Calu3 (cell line): ENCODE measurements at regions not wholly inside any gene's neighbourhood (a gene's known extent, or its start where the extent isn't known, plus 50 kb on each side); places are given as distances from the start of the nearest gene placed in this dataset.

Experiments used
- BruUV-seq: library from RNA; stranded (reverse); fragments of 400-500 nt; replicated peaks from 2 replicates; lab custom pipeline; 2021; lab: Mats Ljungman, UMichigan
- CTCF ChIA-PET: fragments of 300-600 bp; sonication (Branson Sonifier 250); formaldehyde crosslinking; loops from one replicate; lab custom pipeline; 2022; ENCODE audit warnings: antibody characterized with exemption; lab: Charles Lee
- DNase-seq: peaks from one replicate; pipeline ENCODE4 v3.0.0; 2022
- H3K27ac Mint-ChIP-seq: one replicate; pipeline ENCODE4 v1.8.0; 2022; ENCODE audit warnings: mixed read lengths; ENCODE audit not compliant: unreplicated experiment
- H3K27me3 Mint-ChIP-seq: one replicate; pipeline ENCODE4 v1.8.0; 2022; ENCODE audit warnings: mixed read lengths; ENCODE audit not compliant: unreplicated experiment
- H3K36me3 Mint-ChIP-seq: one replicate; pipeline ENCODE4 v1.8.0; 2022; ENCODE audit warnings: mild to moderate bottlenecking, moderate library complexity, mixed read lengths; ENCODE audit not compliant: insufficient read depth, unreplicated experiment
- H3K4me1 Mint-ChIP-seq: one replicate; pipeline ENCODE4 v1.8.0; 2022; ENCODE audit warnings: mild to moderate bottlenecking, low read depth, mixed read lengths; ENCODE audit not compliant: unreplicated experiment
- H3K4me3 Mint-ChIP-seq: one replicate; pipeline ENCODE4 v1.8.0; 2022; ENCODE audit warnings: mild to moderate bottlenecking, low read depth, moderate library complexity, mixed read lengths; ENCODE audit not compliant: unreplicated experiment
- H3K9me3 Mint-ChIP-seq: one replicate; pipeline ENCODE4 v1.8.0; 2022; ENCODE audit warnings: low read depth, mixed read lengths; ENCODE audit not compliant: unreplicated experiment
- CTCF ChIP-seq: fragments of 200-600 bp; IDR thresholded peaks from one replicate; pipeline ENCODE4 v1.8.0; 2022; ENCODE audit warnings: antibody characterized with exemption; ENCODE audit not compliant: unreplicated experiment
- intact Hi-C: fragments of 100-400 bp; cut with micrococcal nuclease; formaldehyde crosslinking; loops from one replicate; pipeline ENCODE4 v1.10.0; 2022; ENCODE audit not compliant: unreplicated experiment

- no peaks in the 10 kb centered on the region for H3K36me3 Mint-ChIP-seq
- no peak overlapping the region for H3K4me3 Mint-ChIP-seq
- CTCF ChIA-PET, result no interaction called here
- intact Hi-C loops, result no loop called here
- H3K4me1 Mint-ChIP-seq, result no peaks in the 10 kb centered on the region
- H3K27me3 Mint-ChIP-seq, result no peaks in the 10 kb centered on the region
- H3K27ac Mint-ChIP-seq, result no peak overlapping the region
- H3K9me3 Mint-ChIP-seq, result no peaks in the 10 kb centered on the region
- no peak for DNase-seq
- no peak for TF ChIP-seq CTCF
- BruUV-seq, result no TSS peak
Observed at GRCh38 chr2:53268626-53269025, 499.0 kb upstream of the CHAC2 start.

DNA sequence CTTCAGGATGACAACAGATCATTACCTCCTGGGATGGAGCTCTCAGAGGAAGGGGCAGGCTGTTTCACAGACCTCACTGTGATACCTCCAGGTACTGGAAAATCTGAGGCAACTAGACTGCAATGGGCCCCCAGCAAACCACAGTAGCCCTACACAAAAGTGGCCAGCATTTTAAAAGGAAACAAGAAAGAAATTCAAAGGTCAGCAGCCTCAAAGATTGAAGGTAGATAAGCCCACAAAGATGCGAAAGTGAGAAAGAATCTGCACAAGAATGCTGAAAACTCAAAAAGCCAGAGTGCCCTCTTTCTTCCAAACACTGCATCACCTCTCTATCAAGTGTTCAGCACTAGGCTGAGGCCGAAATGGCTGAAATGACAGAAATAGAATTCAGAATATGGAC, 499.5 kb upstream of the CHAC2 start:
- BruUV-seq, result no TSS peak
- Mint-ChIP-seq H3K27ac (no peak overlapping the region), H3K4me3 (no peak overlapping the region), H3K36me3 (no peaks in the 10 kb centered on the region), H3K9me3 (no peaks in the 10 kb centered on the region), H3K4me1 (no peaks in the 10 kb centered on the region), H3K27me3 (no peaks in the 10 kb centered on the region)
- no peak for TF ChIP-seq CTCF
- CTCF ChIA-PET, result no interaction called here
- intact Hi-C loops, result no loop called here
- DNase-seq, result no peak

DNA sequence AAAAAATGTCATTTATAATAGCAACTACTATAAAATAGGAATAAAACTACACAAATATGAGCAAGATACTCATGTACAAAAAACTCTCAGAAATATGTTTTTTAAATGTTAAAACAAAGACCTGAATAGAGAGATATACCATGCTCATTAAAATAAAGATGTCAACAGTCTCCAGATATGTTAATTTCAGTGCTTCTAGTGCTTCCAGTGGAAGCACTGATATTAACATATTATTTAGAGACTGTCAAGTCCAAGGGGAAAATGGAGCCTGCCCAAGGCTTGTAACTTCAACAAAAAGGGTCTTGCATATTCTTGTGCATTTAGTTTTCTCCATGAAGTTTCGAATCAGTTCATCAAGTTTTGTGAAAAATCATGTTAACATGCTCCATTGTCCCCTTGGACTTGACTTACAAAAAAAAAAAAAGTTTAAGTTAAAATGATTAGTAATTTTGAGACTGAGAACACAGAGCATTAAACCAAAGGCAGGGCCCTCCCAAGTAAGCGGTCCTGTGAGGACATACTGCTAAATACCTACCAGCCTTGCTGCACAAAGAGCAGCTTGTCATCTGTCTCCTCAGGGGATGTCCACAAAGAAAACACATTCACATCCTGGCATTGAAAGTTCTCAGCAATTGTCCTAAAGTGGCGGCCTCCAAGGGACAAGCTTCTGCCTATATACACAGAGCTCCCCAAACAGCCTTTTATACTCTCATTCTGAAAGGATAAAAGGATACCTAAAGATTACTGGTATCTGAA, 501.9 kb upstream of the CHAC2 start:
- no peaks in the 10 kb centered on the region for H3K9me3 Mint-ChIP-seq
- no peaks in the 10 kb centered on the region for H3K4me1 Mint-ChIP-seq
- no peak for DNase-seq
- H3K36me3 Mint-ChIP-seq, result no peaks in the 10 kb centered on the region
- intact Hi-C loops, result no loop called here
- no peak overlapping the region for H3K27ac Mint-ChIP-seq
- no peak overlapping the region for H3K4me3 Mint-ChIP-seq
- H3K27me3 Mint-ChIP-seq, result no peaks in the 10 kb centered on the region
- no TSS peak for BruUV-seq
- no peak for TF ChIP-seq CTCF
- CTCF ChIA-PET, result interaction anchor here (0.6 kb wide), 1 partner anchor 10 kb away, joined by 3 read pairs; no protein-coding TSS in a partner anchor

- Mint-ChIP-seq H3K9me3 (no peaks in the 10 kb centered on the region), H3K4me1 (no peaks in the 10 kb centered on the region), H3K36me3 (no peaks in the 10 kb centered on the region), H3K27ac (no peak overlapping the region), H3K4me3 (no peak overlapping the region), H3K27me3 (no peaks in the 10 kb centered on the region)
- DNase-seq, result no peak
- BruUV-seq, result no TSS peak
- TF ChIP-seq CTCF, result no peak
- CTCF ChIA-PET, result no interaction called here
- intact Hi-C loops, result no loop called here
Observed at GRCh38 chr2:53260568-53260967, 507.0 kb upstream of the CHAC2 start.
